ENCODE measurements at regions not wholly inside any gene's neighbourhood (a gene's known extent, or its start where the extent isn't known, plus 50 kb on each side); places are given as distances from the start of the nearest gene placed in this dataset.

DNA sequence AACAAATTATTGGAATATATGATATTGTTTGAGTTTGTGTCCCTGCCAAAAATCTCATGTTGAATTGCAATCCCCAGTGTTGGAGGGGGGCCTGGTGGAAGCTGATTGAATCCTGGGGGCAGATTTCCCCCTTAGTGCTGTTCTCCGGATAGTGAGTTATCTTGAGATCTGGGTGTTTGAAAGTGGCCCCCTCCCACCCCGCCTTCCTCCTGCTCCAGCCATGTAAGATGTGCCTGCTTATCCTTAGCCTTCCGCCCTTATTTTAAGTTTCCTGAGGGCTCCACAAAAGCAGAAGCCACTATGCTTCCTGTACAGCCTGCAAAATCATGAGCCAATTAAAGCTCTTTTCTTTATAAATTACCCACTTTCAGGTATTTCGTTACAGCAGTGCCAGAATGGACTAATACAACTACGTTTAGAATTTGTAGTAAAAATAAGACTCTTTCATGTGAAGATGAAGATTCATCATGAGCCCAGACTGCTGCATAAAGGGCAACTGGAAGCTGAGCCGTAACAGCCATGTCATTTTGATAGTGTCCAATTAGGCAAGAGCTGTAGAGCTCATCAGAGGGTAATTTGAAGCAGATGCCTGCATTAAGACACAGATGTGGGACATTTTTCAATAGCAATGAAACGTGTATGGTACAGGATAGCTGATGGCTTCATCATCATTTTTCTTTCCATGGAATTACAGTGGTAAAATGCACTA, 1007.2 kb downstream of the REEP3 start:
- DNase-seq (ENCODE audit: low read depth) = no peak
- no peak for TF ChIP-seq CTCF (conservative IDR thresholded peaks at IDR 0.05; ENCODE audit: control insufficient read depth, insufficient read depth, low read depth, low read length)
- no peak overlapping the region for H3K4me3 ChIP-seq (ENCODE audit: control insufficient read depth, low read depth, low read length)

DNA sequence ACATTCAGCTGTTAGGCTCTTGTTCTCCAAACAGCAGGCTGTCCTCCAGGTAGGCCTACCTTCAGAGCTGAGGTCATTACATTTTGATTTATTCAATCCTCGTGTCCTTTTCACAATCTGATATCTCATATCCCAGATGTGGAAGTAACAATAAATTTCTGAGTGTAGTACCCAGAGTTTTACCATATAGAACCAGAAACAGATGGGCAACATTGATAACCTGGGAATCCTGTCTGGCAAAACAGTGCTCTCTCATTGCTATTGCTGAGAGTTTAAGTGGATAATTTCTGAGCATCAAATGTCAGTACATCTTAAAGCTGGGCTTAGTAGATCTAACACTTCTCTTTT, 1007.8 kb downstream of the REEP3 start:
- H3K4me3 ChIP-seq (ENCODE audit: control insufficient read depth, low read depth, low read length) = no peak overlapping the region
- no peak for DNase-seq (ENCODE audit: low read depth)
- TF ChIP-seq CTCF (conservative IDR thresholded peaks at IDR 0.05; ENCODE audit: control insufficient read depth, insufficient read depth, low read depth, low read length) = no peak

GRCh38 chr10:64534616-64535015, 1013.4 kb downstream of the REEP3 start:
- DNase-seq (ENCODE audit: low read depth) = no peak
- TF ChIP-seq CTCF (conservative IDR thresholded peaks at IDR 0.05; ENCODE audit: control insufficient read depth, insufficient read depth, low read depth, low read length) = no peak
- no peak overlapping the region for H3K4me3 ChIP-seq (ENCODE audit: control insufficient read depth, low read depth, low read length)

DNA sequence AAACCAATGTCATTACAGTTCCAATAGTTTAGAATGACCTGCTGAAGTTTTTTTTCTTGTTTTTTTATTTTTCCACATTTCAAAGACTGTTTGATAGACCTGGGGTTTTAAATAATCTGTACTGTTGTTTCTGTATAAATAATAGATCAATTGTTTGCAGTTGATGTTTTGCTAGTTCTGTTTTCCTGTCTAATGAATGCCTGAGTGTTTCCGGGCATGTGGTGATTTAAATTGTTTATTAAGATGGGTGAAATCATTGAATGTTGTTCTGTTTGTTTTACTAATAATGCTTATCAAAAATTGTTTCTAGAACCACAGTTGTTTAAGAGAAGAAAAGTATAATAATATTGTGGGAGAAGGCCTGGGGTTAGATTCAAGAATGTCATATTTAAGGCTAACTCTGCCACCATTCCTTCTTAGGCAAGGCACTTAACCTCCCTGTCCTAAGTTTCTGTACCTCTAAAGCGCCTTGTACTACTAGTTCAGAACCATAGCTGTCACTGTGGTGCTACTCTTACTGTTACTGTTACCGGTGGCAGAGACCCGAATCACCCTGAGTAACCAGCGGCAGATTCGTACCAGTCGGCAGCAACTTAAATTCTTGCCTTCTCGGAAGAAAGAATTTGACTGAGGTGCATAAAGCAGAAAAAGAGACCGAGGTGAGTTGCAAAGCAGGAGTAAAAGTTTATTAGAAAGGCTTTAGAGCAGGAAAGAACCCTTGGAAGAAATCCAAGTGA, 1014.1 kb downstream of the REEP3 start:
- no peak for DNase-seq (ENCODE audit: low read depth)
- TF ChIP-seq CTCF (conservative IDR thresholded peaks at IDR 0.05; ENCODE audit: control insufficient read depth, insufficient read depth, low read depth, low read length) = no peak
- H3K4me3 ChIP-seq (ENCODE audit: control insufficient read depth, low read depth, low read length) = no peak overlapping the region

GRCh38 chr10:64537112-64537511, 1015.9 kb downstream of the REEP3 start:
- TF ChIP-seq CTCF (conservative IDR thresholded peaks at IDR 0.05; ENCODE audit: control insufficient read depth, insufficient read depth, low read depth, low read length) = no peak
- DNase-seq (ENCODE audit: low read depth) = no peak
- no peak overlapping the region for H3K4me3 ChIP-seq (ENCODE audit: control insufficient read depth, low read depth, low read length)

GRCh38 chr10:64537928-64538327, 1016.7 kb downstream of the REEP3 start:
- H3K4me3 ChIP-seq (ENCODE audit: control insufficient read depth, low read depth, low read length) = no peak overlapping the region
- no peak for TF ChIP-seq CTCF (conservative IDR thresholded peaks at IDR 0.05; ENCODE audit: control insufficient read depth, insufficient read depth, low read depth, low read length)
- no peak for DNase-seq (ENCODE audit: low read depth)

Measured in fibroblast of mammary gland (primary cell).